Natural killer cell (primary cell): ENCODE measurements at regions not wholly inside any gene's neighbourhood (a gene's known extent, or its start where the extent isn't known, plus 50 kb on each side); places are given as distances from the start of the nearest gene placed in this dataset.
"Not testable (repeated sequence)": the region's sequence is repeated elsewhere in the genome, so short reads cannot be mapped to it uniquely, and the experiment has no call there.

Source experiments
- ATAC-seq, 3 donors: fragments of 150-1000 bp in 2 of 3; fragments of 200-7000 bp in 1 of 3; cut with Tn5 transposase; 1 replicate in 1 of 3; 2 replicates in 2 of 3; pipeline ENCODE4 v1.10.0; 2021; ENCODE audit warnings: mild to moderate bottlenecking in 2 of 3, moderate library complexity in 2 of 3
- DNase-seq, 2 donors: peaks; one replicate each; pipeline versions ENCODE4 v3.0.0 to v3.0.0-alpha.2; 2013 to 2021; ENCODE audit warnings: mixed read lengths in 1 of 2
- H3K27ac ChIP-seq: one replicate; pipeline ENCODE4 v1.5.1; 2013; ENCODE audit warnings: mild to moderate bottlenecking, low read length
- H3K27me3 ChIP-seq: one replicate; pipeline ENCODE4 v1.6.1; 2013; ENCODE audit warnings: low read length; ENCODE audit not compliant: control insufficient read depth, insufficient read depth
- H3K36me3 ChIP-seq: one replicate; pipeline ENCODE4 v1.6.1; 2013; ENCODE audit warnings: low read length; ENCODE audit not compliant: control insufficient read depth, insufficient read depth
- H3K4me1 ChIP-seq: one replicate; pipeline ENCODE4 v1.6.1; 2013; ENCODE audit warnings: low read length; ENCODE audit not compliant: control insufficient read depth, insufficient read depth
- H3K4me3 ChIP-seq: one replicate; pipeline ENCODE4 v1.5.1; 2013; ENCODE audit warnings: low read length
- H3K9me3 ChIP-seq: one replicate; pipeline ENCODE4 v1.6.1; 2013; ENCODE audit warnings: low read length; ENCODE audit not compliant: control insufficient read depth, insufficient read depth
- H3K27ac Mint-ChIP-seq, 2 donors: one replicate each; pipeline ENCODE4 v1.8.0; 2022; ENCODE audit warnings: mild to moderate bottlenecking in 2 of 2, mixed read lengths in 2 of 2, moderate library complexity in 1 of 2
- H3K27me3 Mint-ChIP-seq, 2 donors: one replicate each; pipeline ENCODE4 v1.8.0; 2022; ENCODE audit warnings: low read depth in 2 of 2, mixed read lengths in 2 of 2
- H3K36me3 Mint-ChIP-seq: one replicate; pipeline ENCODE4 v1.8.0; 2022; ENCODE audit warnings: mixed read lengths
- H3K4me1 Mint-ChIP-seq, 2 donors: one replicate each; pipeline ENCODE4 v1.8.0; 2022; ENCODE audit warnings: mixed read lengths in 2 of 2
- H3K4me3 Mint-ChIP-seq: one replicate; pipeline ENCODE4 v1.8.0; 2022; ENCODE audit warnings: mild to moderate bottlenecking, moderate library complexity, mixed read lengths
- H3K9me3 Mint-ChIP-seq, 2 donors: one replicate each; pipeline ENCODE4 v1.8.0; 2022; ENCODE audit warnings: mixed read lengths in 2 of 2
- CTCF ChIP-seq: fragments of 200-600 bp; IDR thresholded peaks from one replicate; pipeline ENCODE4 v1.8.0; 2022; ENCODE audit warnings: antibody characterized with exemption
- WGBS: methylation state at CpG from one replicate; pipeline ENCODE4 v1.1.7; 2013; ENCODE audit warnings: missing lambda C conversion rate; ENCODE audit not compliant: insufficient coverage; 5-methylcytosine and 5-hydroxymethylcytosine counted together
- intact Hi-C: fragments of 100-400 bp; cut with micrococcal nuclease; formaldehyde crosslinking; loops from one replicate; pipeline ENCODE4 v1.14.2; 2022

- peaks cover 7 to 9% of the 10 kb centered on the region in 2 donors for H3K9me3 Mint-ChIP-seq
- H3K9me3 ChIP-seq = no peaks in the 10 kb centered on the region
- H3K36me3 ChIP-seq = no peaks in the 10 kb centered on the region
- intact Hi-C loops = no loop called here
- DNase-seq (no peak), ATAC-seq (no peak)
- no peak overlapping the region for H3K27ac Mint-ChIP-seq
- no peak for TF ChIP-seq CTCF
- H3K36me3 Mint-ChIP-seq = no peaks in the 10 kb centered on the region
- no peak overlapping the region for H3K4me3 Mint-ChIP-seq
- H3K27me3 ChIP-seq = no peaks in the 10 kb centered on the region
- no CpG with 5 or more reads among the region's 1 CpG for WGBS
- no peak overlapping the region for H3K27ac ChIP-seq
- H3K4me3 ChIP-seq = no peak overlapping the region
- no peaks in the 10 kb centered on the region for H3K4me1 ChIP-seq
- no peaks in the 10 kb centered on the region for H3K4me1 Mint-ChIP-seq
- H3K27me3 Mint-ChIP-seq = no peaks in the 10 kb centered on the region
Observed at GRCh38 chr18:42373584-42373983, 418.6 kb downstream of the PIK3C3 start.

- ATAC-seq = no peak
- Mint-ChIP-seq H3K27me3 (no peaks in the 10 kb centered on the region), H3K4me3 (no peak overlapping the region), H3K9me3 (peaks cover 13 to 16% of the 10 kb centered on the region in 2 donors), H3K4me1 (no peaks in the 10 kb centered on the region), H3K27ac (no peak overlapping the region), H3K36me3 (no peaks in the 10 kb centered on the region)
- H3K9me3 ChIP-seq = no peaks in the 10 kb centered on the region
- H3K4me1 ChIP-seq = no peaks in the 10 kb centered on the region
- intact Hi-C loops = no loop called here
- no peak for TF ChIP-seq CTCF
- no peaks in the 10 kb centered on the region for H3K27me3 ChIP-seq
- no peak overlapping the region for H3K27ac ChIP-seq
- H3K36me3 ChIP-seq = no peaks in the 10 kb centered on the region
- DNase-seq = no peak
- no peak overlapping the region for H3K4me3 ChIP-seq
Observed at GRCh38 chr18:42374961-42375360, 419.9 kb downstream of the PIK3C3 start.

- H3K4me3 ChIP-seq, H3K27ac ChIP-seq, H3K4me1 ChIP-seq, H3K36me3 ChIP-seq, H3K27ac Mint-ChIP-seq, H3K36me3 Mint-ChIP-seq, H3K27me3 ChIP-seq, H3K9me3 ChIP-seq, H3K4me1 Mint-ChIP-seq, ATAC-seq, intact Hi-C loops, DNase-seq, H3K4me3 Mint-ChIP-seq, H3K27me3 Mint-ChIP-seq: not testable (repeated sequence)
- 100% methylated on average over 1 of the region's 1 CpG for WGBS
- peaks cover 9 to 13% of the 10 kb centered on the region in 2 donors for H3K9me3 Mint-ChIP-seq
Observed at GRCh38 chr18:42378854-42379253, 423.8 kb downstream of the PIK3C3 start.

GRCh38 chr18:42381236-42381635 is 426.2 kb downstream of the PIK3C3 start:
- H3K4me3 ChIP-seq, H3K27me3 Mint-ChIP-seq, H3K27me3 ChIP-seq, H3K36me3 ChIP-seq, H3K4me1 Mint-ChIP-seq, H3K36me3 Mint-ChIP-seq, H3K27ac ChIP-seq, H3K4me1 ChIP-seq, H3K27ac Mint-ChIP-seq, ATAC-seq, intact Hi-C loops, H3K4me3 Mint-ChIP-seq, H3K9me3 ChIP-seq, DNase-seq: not testable (repeated sequence)
- 92% methylated on average over 8 of the region's 8 CpGs for WGBS
- H3K9me3 Mint-ChIP-seq = peaks cover 15 to 18% of the 10 kb centered on the region in 2 donors

GRCh38 chr18:42392416-42392815 is 437.4 kb downstream of the PIK3C3 start:
- Histone ChIP-seq H3K4me3 (no peak overlapping the region), H3K9me3 (no peaks in the 10 kb centered on the region), H3K27ac (no peak overlapping the region), H3K4me1 (no peaks in the 10 kb centered on the region), H3K27me3 (no peaks in the 10 kb centered on the region), H3K36me3 (no peaks in the 10 kb centered on the region)
- Mint-ChIP-seq H3K4me3 (no peak overlapping the region), H3K27ac (no peak overlapping the region), H3K4me1 (no peaks in the 10 kb centered on the region), H3K27me3 (no peaks in the 10 kb centered on the region), H3K36me3 (peaks cover 5% of the 10 kb centered on the region), H3K9me3 (peaks cover 14 to 17% of the 10 kb centered on the region in 2 donors)
- intact Hi-C loops = no loop called here
- DNase-seq = no peak
- 71% methylated on average over 1 of the region's 1 CpG for WGBS
- no peak for TF ChIP-seq CTCF
- ATAC-seq = no peak
